ENCODE measurements at regions not wholly inside any gene's neighbourhood (a gene's known extent, or its start where the extent isn't known, plus 50 kb on each side); places are given as distances from the start of the nearest gene placed in this dataset.

- TF ChIP-seq POLR2A (IDR thresholded peaks at IDR 0.05), result no peak
- no peak for TF ChIP-seq EP300 (IDR thresholded peaks at IDR 0.05)
Observed at GRCh38 chr2:52423111-52423510, 1344.5 kb upstream of the CHAC2 start.
